SK-N-SH (cell line): ENCODE measurements at regions not wholly inside any gene's neighbourhood (a gene's known extent, or its start where the extent isn't known, plus 50 kb on each side); places are given as distances from the start of the nearest gene placed in this dataset.

Experiments
- CTCF ChIA-PET: fragments of 300-600, 350-600 bp; formaldehyde crosslinking; extraction: SDS; loops from one replicate; lab custom pipeline; 2021; lab: Yijun Ruan, JAX
- POLR2A ChIA-PET: fragments of 350-600 bp; sonication (Branson Sonifier 250); formaldehyde crosslinking; extraction: SDS; loops from one replicate; lab custom pipeline; 2020; ENCODE audit warnings: antibody characterized with exemption, inconsistent platforms; lab: Yijun Ruan, JAX
- DNase-seq: peaks from one replicate; pipeline ENCODE4 v3.0.0; 2012
- H2AFZ ChIP-seq: fragments of 200-600 bp; sonication (generic); 2 replicates; pipeline ENCODE4 v1.8.1; 2016; ENCODE audit warnings: antibody characterized with exemption, mild to moderate bottlenecking, low read depth
- H3F3A ChIP-seq: fragments of 200-600 bp; sonication (generic); replicated peaks from 2 replicates; pipeline ENCODE3; 2016; ENCODE audit warnings: antibody characterized with exemption, mild to moderate bottlenecking; ENCODE audit not compliant: insufficient read depth
- H3K27ac ChIP-seq, 2 experiments: fragments of 200-500 bp in 1 of 2; fragments of 200-600 bp in 1 of 2; sonication (Bioruptor generic) in 1 of 2; sonication (generic), shearing (Covaris generic) in 1 of 2; 2 replicates each; pipeline versions ENCODE4 v1.5.1 to v1.6.1; 2014 to 2016; ENCODE audit warnings: low read depth in 2 of 2, inconsistent platforms in 1 of 2, low read length in 1 of 2, mild to moderate bottlenecking in 1 of 2, mixed read lengths in 1 of 2
- H3K27me3 ChIP-seq: fragments of 200-600 bp; sonication (generic), shearing (Covaris generic); 2 replicates; pipeline ENCODE4 v1.6.1; 2016; ENCODE audit warnings: mixed run types; ENCODE audit not compliant: insufficient read depth
- H3K36me3 ChIP-seq, 2 experiments: fragments of 200-500 bp in 1 of 2; fragments of 200-600 bp in 1 of 2; sonication (Bioruptor generic) in 1 of 2; sonication (generic) in 1 of 2; replicated peaks in 1 of 2; 2 replicates each; pipeline versions ENCODE3 to v1.5.1; 2014 to 2016; ENCODE audit warnings: low read length in 1 of 2, mild to moderate bottlenecking in 1 of 2; ENCODE audit not compliant: insufficient read depth in 2 of 2, control insufficient read depth in 1 of 2
- H3K4me1 ChIP-seq, 2 experiments: fragments of 200-500 bp in 1 of 2; fragments of 200-600 bp in 1 of 2; sonication (Bioruptor generic) in 1 of 2; sonication (generic), shearing (Covaris generic) in 1 of 2; 2 replicates each; pipeline versions ENCODE4 v1.5.1 to v1.6.1; 2014 to 2016; ENCODE audit warnings: low read depth in 1 of 2, low read length in 1 of 2, mixed run types in 1 of 2; ENCODE audit not compliant: insufficient read depth in 2 of 2, control insufficient read depth in 1 of 2
- H3K4me2 ChIP-seq: fragments of 200-600 bp; sonication (generic), shearing (Covaris generic); 2 replicates; pipeline ENCODE4 v1.6.1; 2017; ENCODE audit warnings: mixed run types
- H3K4me3 ChIP-seq, 2 experiments: fragments of 200-500 bp in 1 of 2; fragments of 200-600 bp in 1 of 2; sonication (Bioruptor generic) in 1 of 2; sonication (generic), shearing (Covaris generic) in 1 of 2; 2 replicates each; pipeline versions ENCODE4 v1.5.1 to v1.8.1; 2014 to 2016; ENCODE audit warnings: low read depth in 2 of 2, inconsistent platforms in 1 of 2, low read length in 1 of 2, mild to moderate bottlenecking in 1 of 2, mixed read lengths in 1 of 2, moderate library complexity in 1 of 2
- H3K79me2 ChIP-seq: fragments of 200-600 bp; sonication (generic); 2 replicates; pipeline ENCODE4 v1.8.1; 2017; ENCODE audit warnings: mild to moderate bottlenecking; ENCODE audit not compliant: insufficient read depth
- H3K9ac ChIP-seq: fragments of 200-600 bp; sonication (generic); 2 replicates; pipeline ENCODE4 v1.6.1; 2017; ENCODE audit warnings: mixed run types
- H3K9me2 ChIP-seq: fragments of 200-600 bp; sonication (generic); 2 replicates; pipeline ENCODE4 v1.6.1; 2017; ENCODE audit warnings: mixed run types
- H3K9me3 ChIP-seq: fragments of 200-600 bp; sonication (generic); 2 replicates; pipeline ENCODE4 v1.6.1; 2017; ENCODE audit warnings: mixed run types, mild to moderate bottlenecking, moderate library complexity
- H4K20me1 ChIP-seq: fragments of 200-600 bp; sonication (generic); 2 replicates; pipeline ENCODE4 v1.6.1; 2017; ENCODE audit warnings: mild to moderate bottlenecking, mixed run types; ENCODE audit not compliant: insufficient read depth
- CHD2 ChIP-seq: fragments of 150-350 bp; IDR thresholded peaks from 2 replicates; pipeline ENCODE4 v1.6.1; 2018; ENCODE audit warnings: low read length; ENCODE audit not compliant: partially characterized antibody
- EP300 ChIP-seq, 2 experiments: IDR thresholded peaks; 2 replicates each; pipeline versions ENCODE4 v1.4.0 to v1.6.1; 2012; ENCODE audit warnings: borderline replicate concordance in 1 of 2, low read depth in 1 of 2, low read length in 1 of 2
- EZH2phosphoT487 ChIP-seq: fragments of 200-600 bp; sonication (generic); IDR thresholded peaks from 2 replicates; pipeline ENCODE4 v1.6.1; 2017; ENCODE audit warnings: low read depth, mixed run types, mild to moderate bottlenecking, antibody characterized with exemption, moderate library complexity, borderline replicate concordance
- FOSL2 ChIP-seq: IDR thresholded peaks from 2 replicates; pipeline ENCODE4 v1.4.0; 2012; ENCODE audit warnings: low read depth, mild to moderate bottlenecking, moderate library complexity, borderline replicate concordance
- FOXM1 ChIP-seq: IDR thresholded peaks from 2 replicates; pipeline ENCODE4 v1.4.0; 2012; ENCODE audit warnings: low read depth, mild to moderate bottlenecking
- GABPA ChIP-seq: IDR thresholded peaks from 2 replicates; pipeline ENCODE4 v1.4.0; 2012; ENCODE audit warnings: low read depth, mild to moderate bottlenecking
- MEF2A ChIP-seq: IDR thresholded peaks from 2 replicates; pipeline ENCODE4 v1.4.0; 2012; ENCODE audit warnings: low read depth, borderline replicate concordance
- NFIC ChIP-seq: IDR thresholded peaks from 2 replicates; pipeline ENCODE4 v1.4.0; 2012; ENCODE audit warnings: borderline replicate concordance
- POLR2AphosphoS5 ChIP-seq: IDR thresholded peaks from 2 replicates; pipeline ENCODE4 v1.6.1; 2012; ENCODE audit warnings: low read depth, low read length
- RAD21 ChIP-seq: IDR thresholded peaks from 2 replicates; pipeline ENCODE4 v1.6.1; 2012; ENCODE audit warnings: mild to moderate bottlenecking, low read length
- RCOR1 ChIP-seq: fragments of 150-350 bp; IDR thresholded peaks from 2 replicates; pipeline ENCODE4 v1.6.1; 2017; ENCODE audit warnings: antibody characterized with exemption, low read length
- RFX5 ChIP-seq: IDR thresholded peaks from 2 replicates; pipeline ENCODE4 v1.6.1; 2012; ENCODE audit warnings: mild to moderate bottlenecking, improper control_type of control experiment, low read length
- SIN3A ChIP-seq: IDR thresholded peaks from 2 replicates; pipeline ENCODE4 v1.6.1; 2012; ENCODE audit warnings: low read depth, mild to moderate bottlenecking, low read length, moderate library complexity, borderline replicate concordance
- SMC3 ChIP-seq: IDR thresholded peaks from 2 replicates; pipeline ENCODE4 v1.6.1; 2012; ENCODE audit warnings: low read depth, low read length, improper control_type of control experiment
- TAF1 ChIP-seq: IDR thresholded peaks from 2 replicates; pipeline ENCODE4 v1.6.1; 2012; ENCODE audit warnings: low read depth, mild to moderate bottlenecking, low read length, moderate library complexity, borderline replicate concordance
- TCF12 ChIP-seq: IDR thresholded peaks from 2 replicates; pipeline ENCODE4 v1.4.0; 2012
- TEAD4 ChIP-seq: IDR thresholded peaks from 2 replicates; pipeline ENCODE4 v1.4.0; 2012; ENCODE audit warnings: mild to moderate bottlenecking, borderline replicate concordance; ENCODE audit not compliant: insufficient read depth
- WGBS: methylation state at CpG from one replicate; pipeline ENCODE4 v1.1.6; 2017; ENCODE audit warnings: low lambda C conversion rate; 5-methylcytosine and 5-hydroxymethylcytosine counted together
- TF ChIP-seq, protein P1 (sequence below): fragments of 200-600 bp; sonication (generic); IDR thresholded peaks from 2 replicates; pipeline ENCODE4 v1.6.1; 2017; ENCODE audit warnings: antibody characterized with exemption, mild to moderate bottlenecking, moderate library complexity
- TF ChIP-seq, protein P2 (sequence below): fragments of 150-350 bp; IDR thresholded peaks from 2 replicates; pipeline ENCODE4 v1.6.1; 2016; ENCODE audit warnings: mild to moderate bottlenecking, low read depth, low read length
- TF ChIP-seq, protein P3 (sequence below): fragments of 150-350 bp; IDR thresholded peaks from 2 replicates; pipeline ENCODE4 v1.6.1; 2017; ENCODE audit warnings: antibody characterized with exemption, low read length, low read depth, borderline replicate concordance
- TF ChIP-seq, protein P4 (sequence below): IDR thresholded peaks from 2 replicates; pipeline ENCODE4; 2012

DNA sequence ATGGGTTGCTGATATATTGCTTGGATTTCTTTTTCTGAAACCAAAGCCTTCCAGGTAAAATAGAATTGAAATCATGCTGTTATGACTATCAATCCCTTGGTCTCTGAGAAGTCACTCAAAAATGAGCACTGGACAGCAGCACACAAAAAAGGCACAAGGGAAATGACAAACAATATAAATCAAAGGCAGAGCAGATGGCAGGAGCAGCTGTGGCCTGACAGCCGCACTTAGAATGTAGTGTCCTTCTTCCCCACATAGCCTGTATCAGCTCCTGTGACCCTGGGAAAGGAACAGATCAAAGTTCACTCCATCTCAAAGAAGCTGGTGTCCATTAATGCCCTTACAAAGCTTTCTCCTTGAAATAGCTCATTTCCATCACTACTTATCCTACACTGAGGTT is 326.7 kb downstream of the SUCLG1 start:
- Histone ChIP-seq H3F3A (no peaks in the 10 kb centered on the region), H3K79me2 (no peaks in the 10 kb centered on the region), H3K27ac (no peak overlapping the region), H3K36me3 (no peaks in the 10 kb centered on the region), H3K4me3 (no peak overlapping the region), H3K9me3 (no peaks in the 10 kb centered on the region), H3K4me1 (no peaks in the 10 kb centered on the region), H4K20me1 (no peaks in the 10 kb centered on the region), H2AFZ (no peak overlapping the region), H3K4me2 (no peak overlapping the region), H3K9me2 (no peaks in the 10 kb centered on the region), H3K27me3 (no peaks in the 10 kb centered on the region), H3K9ac (no peak overlapping the region)
- ChIA-PET CTCF (no interaction called here), POLR2A (no interaction called here)
- TF ChIP-seq SIN3A (no peak), FOXM1 (no peak), TEAD4 (no peak), EP300 (IDR thresholded peaks at IDR 0.05; ENCODE audit: borderline replicate concordance in 1 of 2, low read depth in 1 of 2, low read length in 1 of 2) (no peak), TCF12 (no peak), FOSL2 (no peak), RCOR1 (no peak), POLR2AphosphoS5 (no peak), TAF1 (no peak), RFX5 (no peak), SMC3 (no peak)
- TF ChIP-seq, protein P1, sequence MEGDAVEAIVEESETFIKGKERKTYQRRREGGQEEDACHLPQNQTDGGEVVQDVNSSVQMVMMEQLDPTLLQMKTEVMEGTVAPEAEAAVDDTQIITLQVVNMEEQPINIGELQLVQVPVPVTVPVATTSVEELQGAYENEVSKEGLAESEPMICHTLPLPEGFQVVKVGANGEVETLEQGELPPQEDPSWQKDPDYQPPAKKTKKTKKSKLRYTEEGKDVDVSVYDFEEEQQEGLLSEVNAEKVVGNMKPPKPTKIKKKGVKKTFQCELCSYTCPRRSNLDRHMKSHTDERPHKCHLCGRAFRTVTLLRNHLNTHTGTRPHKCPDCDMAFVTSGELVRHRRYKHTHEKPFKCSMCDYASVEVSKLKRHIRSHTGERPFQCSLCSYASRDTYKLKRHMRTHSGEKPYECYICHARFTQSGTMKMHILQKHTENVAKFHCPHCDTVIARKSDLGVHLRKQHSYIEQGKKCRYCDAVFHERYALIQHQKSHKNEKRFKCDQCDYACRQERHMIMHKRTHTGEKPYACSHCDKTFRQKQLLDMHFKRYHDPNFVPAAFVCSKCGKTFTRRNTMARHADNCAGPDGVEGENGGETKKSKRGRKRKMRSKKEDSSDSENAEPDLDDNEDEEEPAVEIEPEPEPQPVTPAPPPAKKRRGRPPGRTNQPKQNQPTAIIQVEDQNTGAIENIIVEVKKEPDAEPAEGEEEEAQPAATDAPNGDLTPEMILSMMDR = no peak
- 9% methylated on average over 1 of the region's 1 CpG for WGBS
- no peak for DNase-seq

DNA sequence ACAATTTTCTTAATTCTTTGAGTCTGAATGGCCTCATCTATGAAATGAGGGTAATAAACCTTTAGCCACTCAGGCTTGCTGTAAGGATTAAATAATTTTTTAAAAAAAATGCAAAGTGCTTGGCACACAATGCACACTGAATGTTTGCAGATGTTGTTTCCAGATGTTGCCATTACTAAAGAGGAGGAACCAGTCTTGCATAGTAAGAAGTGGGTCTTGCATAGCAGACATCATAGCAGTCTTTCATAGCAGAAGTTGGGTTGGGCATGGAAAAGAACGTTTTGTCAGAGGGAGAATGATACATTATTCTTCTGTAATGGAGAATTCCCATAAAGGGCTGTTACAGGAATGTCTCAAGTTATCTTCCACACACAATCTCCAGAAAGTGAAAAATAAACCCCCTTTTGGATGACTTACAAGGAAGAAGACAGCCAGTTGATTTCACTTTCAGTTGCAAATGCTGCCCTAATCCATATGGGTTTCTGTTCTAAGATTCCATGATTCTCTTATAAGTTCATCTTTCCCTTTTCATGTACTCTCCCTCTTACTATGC is 327.7 kb downstream of the SUCLG1 start:
- H3K79me2 ChIP-seq = no peaks in the 10 kb centered on the region
- no peaks in the 10 kb centered on the region for H3K9me2 ChIP-seq
- no peaks in the 10 kb centered on the region for H3F3A ChIP-seq
- ChIA-PET POLR2A (no interaction called here), CTCF (no interaction called here)
- H3K4me1 ChIP-seq = no peaks in the 10 kb centered on the region
- H3K27ac ChIP-seq = no peak overlapping the region
- no peaks in the 10 kb centered on the region for H4K20me1 ChIP-seq
- H3K9me3 ChIP-seq = no peaks in the 10 kb centered on the region
- H3K36me3 ChIP-seq = no peaks in the 10 kb centered on the region
- no peak overlapping the region for H3K4me3 ChIP-seq
- no peak overlapping the region for H3K4me2 ChIP-seq
- H3K27me3 ChIP-seq = no peaks in the 10 kb centered on the region
- H3K9ac ChIP-seq = no peak overlapping the region
- DNase-seq = no peak
- WGBS = 0% methylated on average over 1 of the region's 1 CpG
- no peak overlapping the region for H2AFZ ChIP-seq
- TF ChIP-seq RAD21 (no peak), TCF12 (no peak), GABPA (no peak), EZH2phosphoT487 (no peak), EP300 (IDR thresholded peaks at IDR 0.05; ENCODE audit: borderline replicate concordance in 1 of 2, low read depth in 1 of 2, low read length in 1 of 2) (no peak), NFIC (no peak), TEAD4 (no peak), MEF2A (no peak), FOXM1 (no peak), CHD2 (no peak)
- TF ChIP-seq, protein P1 = no peak
- TF ChIP-seq, protein P2, sequence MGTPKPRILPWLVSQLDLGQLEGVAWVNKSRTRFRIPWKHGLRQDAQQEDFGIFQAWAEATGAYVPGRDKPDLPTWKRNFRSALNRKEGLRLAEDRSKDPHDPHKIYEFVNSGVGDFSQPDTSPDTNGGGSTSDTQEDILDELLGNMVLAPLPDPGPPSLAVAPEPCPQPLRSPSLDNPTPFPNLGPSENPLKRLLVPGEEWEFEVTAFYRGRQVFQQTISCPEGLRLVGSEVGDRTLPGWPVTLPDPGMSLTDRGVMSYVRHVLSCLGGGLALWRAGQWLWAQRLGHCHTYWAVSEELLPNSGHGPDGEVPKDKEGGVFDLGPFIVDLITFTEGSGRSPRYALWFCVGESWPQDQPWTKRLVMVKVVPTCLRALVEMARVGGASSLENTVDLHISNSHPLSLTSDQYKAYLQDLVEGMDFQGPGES = no peak
- TF ChIP-seq, protein P3, sequence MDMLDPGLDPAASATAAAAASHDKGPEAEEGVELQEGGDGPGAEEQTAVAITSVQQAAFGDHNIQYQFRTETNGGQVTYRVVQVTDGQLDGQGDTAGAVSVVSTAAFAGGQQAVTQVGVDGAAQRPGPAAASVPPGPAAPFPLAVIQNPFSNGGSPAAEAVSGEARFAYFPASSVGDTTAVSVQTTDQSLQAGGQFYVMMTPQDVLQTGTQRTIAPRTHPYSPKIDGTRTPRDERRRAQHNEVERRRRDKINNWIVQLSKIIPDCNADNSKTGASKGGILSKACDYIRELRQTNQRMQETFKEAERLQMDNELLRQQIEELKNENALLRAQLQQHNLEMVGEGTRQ = no peak
- TF ChIP-seq, protein P4, sequence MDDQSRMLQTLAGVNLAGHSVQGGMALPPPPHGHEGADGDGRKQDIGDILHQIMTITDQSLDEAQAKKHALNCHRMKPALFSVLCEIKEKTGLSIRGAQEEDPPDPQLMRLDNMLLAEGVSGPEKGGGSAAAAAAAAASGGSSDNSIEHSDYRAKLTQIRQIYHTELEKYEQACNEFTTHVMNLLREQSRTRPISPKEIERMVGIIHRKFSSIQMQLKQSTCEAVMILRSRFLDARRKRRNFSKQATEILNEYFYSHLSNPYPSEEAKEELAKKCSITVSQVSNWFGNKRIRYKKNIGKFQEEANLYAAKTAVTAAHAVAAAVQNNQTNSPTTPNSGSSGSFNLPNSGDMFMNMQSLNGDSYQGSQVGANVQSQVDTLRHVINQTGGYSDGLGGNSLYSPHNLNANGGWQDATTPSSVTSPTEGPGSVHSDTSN = no peak
